ENCODE measurements at regions not wholly inside any gene's neighbourhood (a gene's known extent, or its start where the extent isn't known, plus 50 kb on each side); places are given as distances from the start of the nearest gene placed in this dataset.
"Not testable (repeated sequence)": the region's sequence is repeated elsewhere in the genome, so short reads cannot be mapped to it uniquely, and the experiment has no call there.

DNA sequence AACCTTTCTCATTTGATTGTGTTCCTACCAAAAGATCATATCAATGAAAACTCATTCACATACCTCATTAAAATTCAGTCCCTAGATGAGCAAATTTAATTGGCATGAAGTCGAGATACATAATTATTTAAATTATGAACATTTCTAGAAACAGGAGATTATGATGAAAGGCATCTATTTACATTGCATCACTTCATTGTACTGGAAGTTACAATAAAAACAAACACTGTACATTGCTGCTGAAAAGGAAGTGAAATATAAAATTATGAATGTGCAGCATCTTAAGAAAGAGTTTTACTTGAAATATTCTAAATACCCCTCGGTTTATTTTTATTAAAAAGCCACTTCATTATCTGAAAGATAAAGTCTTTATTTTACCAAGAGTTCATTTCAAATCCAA, 163.4 kb upstream of the ZNF385D start:
- H3K27ac Mint-ChIP-seq = no peak overlapping the region
- no peaks in the 10 kb centered on the region for H3K36me3 Mint-ChIP-seq (ENCODE audit: low read depth)
- no peaks in the 10 kb centered on the region for H3K27me3 Mint-ChIP-seq
- intact Hi-C loops (cut with micrococcal nuclease) = no loop called here
- no peaks in the 10 kb centered on the region for H3K4me1 Mint-ChIP-seq (ENCODE audit: low read depth)
- H3K9me3 Mint-ChIP-seq = no peaks in the 10 kb centered on the region
- H3K4me3 Mint-ChIP-seq = no peak overlapping the region

DNA sequence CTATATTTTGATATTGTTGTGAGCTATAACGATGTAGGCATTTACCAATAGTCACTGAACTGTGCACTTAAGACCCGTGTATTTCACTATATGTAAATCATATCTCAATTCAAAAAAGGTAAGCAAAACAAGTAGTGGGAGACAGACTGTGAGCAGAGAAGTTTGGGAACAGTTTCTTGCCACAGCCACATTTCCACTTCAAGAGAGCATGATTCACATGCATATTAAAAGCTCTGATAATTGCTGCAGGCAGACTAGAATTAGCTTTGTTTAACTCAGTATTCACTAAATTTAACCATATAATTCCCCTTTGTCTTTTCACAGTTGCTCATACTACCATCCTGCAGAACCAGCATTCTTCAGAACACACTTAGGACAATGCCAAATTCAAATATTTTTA, 168.4 kb upstream of the ZNF385D start:
- intact Hi-C loops (cut with micrococcal nuclease) = no loop called here
- Mint-ChIP-seq H3K36me3 (ENCODE audit: low read depth) (no peaks in the 10 kb centered on the region), H3K27me3 (no peaks in the 10 kb centered on the region), H3K4me3 (no peak overlapping the region), H3K4me1 (ENCODE audit: low read depth) (no peaks in the 10 kb centered on the region), H3K27ac (no peak overlapping the region), H3K9me3 (peaks cover 17% of the 10 kb centered on the region)

- Mint-ChIP-seq H3K27ac (no peak overlapping the region), H3K4me1 (ENCODE audit: low read depth) (no peaks in the 10 kb centered on the region), H3K4me3 (no peak overlapping the region), H3K36me3 (ENCODE audit: low read depth) (no peaks in the 10 kb centered on the region), H3K9me3 (peaks cover 17% of the 10 kb centered on the region), H3K27me3 (no peaks in the 10 kb centered on the region)
- intact Hi-C loops (cut with micrococcal nuclease) = no loop called here
Observed at GRCh38 chr3:21920421-21920861, 169.4 kb upstream of the ZNF385D start.

GRCh38 chr3:21923156-21923555, 172.1 kb upstream of the ZNF385D start:
- H3K4me3 Mint-ChIP-seq; H3K27ac Mint-ChIP-seq; H3K36me3 Mint-ChIP-seq (ENCODE audit: low read depth); H3K27me3 Mint-ChIP-seq; intact Hi-C loops (cut with micrococcal nuclease); H3K4me1 Mint-ChIP-seq (ENCODE audit: low read depth): not testable (repeated sequence)
- H3K9me3 Mint-ChIP-seq = peaks cover 36% of the 10 kb centered on the region

GRCh38 chr3:21927261-21927660, 176.3 kb upstream of the ZNF385D start:
- Mint-ChIP-seq H3K27me3 (no peaks in the 10 kb centered on the region), H3K9me3 (peaks cover 34% of the 10 kb centered on the region), H3K36me3 (ENCODE audit: low read depth) (no peaks in the 10 kb centered on the region), H3K27ac (no peak overlapping the region), H3K4me1 (ENCODE audit: low read depth) (no peaks in the 10 kb centered on the region), H3K4me3 (no peak overlapping the region)
- intact Hi-C loops (cut with micrococcal nuclease) = no loop called here

GRCh38 chr3:21934591-21934990, 183.6 kb upstream of the ZNF385D start:
- no peaks in the 10 kb centered on the region for H3K4me1 Mint-ChIP-seq (ENCODE audit: low read depth)
- H3K36me3 Mint-ChIP-seq (ENCODE audit: low read depth) = no peaks in the 10 kb centered on the region
- no peaks in the 10 kb centered on the region for H3K27me3 Mint-ChIP-seq
- no peak overlapping the region for H3K27ac Mint-ChIP-seq
- H3K4me3 Mint-ChIP-seq = no peak overlapping the region
- peaks cover 13% of the 10 kb centered on the region for H3K9me3 Mint-ChIP-seq
- intact Hi-C loops (cut with micrococcal nuclease) = no loop called here

GRCh38 chr3:21936207-21936606, 185.2 kb upstream of the ZNF385D start:
- no peaks in the 10 kb centered on the region for H3K36me3 Mint-ChIP-seq (ENCODE audit: low read depth)
- H3K4me1 Mint-ChIP-seq (ENCODE audit: low read depth) = no peaks in the 10 kb centered on the region
- peaks cover 18% of the 10 kb centered on the region for H3K9me3 Mint-ChIP-seq
- intact Hi-C loops (cut with micrococcal nuclease) = no loop called here
- no peak overlapping the region for H3K27ac Mint-ChIP-seq
- no peak overlapping the region for H3K4me3 Mint-ChIP-seq
- H3K27me3 Mint-ChIP-seq = no peaks in the 10 kb centered on the region

GRCh38 chr3:21938267-21938681, 187.3 kb upstream of the ZNF385D start:
- H3K9me3 Mint-ChIP-seq = peaks cover 18% of the 10 kb centered on the region
- intact Hi-C loops (cut with micrococcal nuclease) = no loop called here
- H3K36me3 Mint-ChIP-seq (ENCODE audit: low read depth) = no peaks in the 10 kb centered on the region
- no peak overlapping the region for H3K4me3 Mint-ChIP-seq
- H3K27ac Mint-ChIP-seq = no peak overlapping the region
- no peaks in the 10 kb centered on the region for H3K27me3 Mint-ChIP-seq
- H3K4me1 Mint-ChIP-seq (ENCODE audit: low read depth) = no peaks in the 10 kb centered on the region

DNA sequence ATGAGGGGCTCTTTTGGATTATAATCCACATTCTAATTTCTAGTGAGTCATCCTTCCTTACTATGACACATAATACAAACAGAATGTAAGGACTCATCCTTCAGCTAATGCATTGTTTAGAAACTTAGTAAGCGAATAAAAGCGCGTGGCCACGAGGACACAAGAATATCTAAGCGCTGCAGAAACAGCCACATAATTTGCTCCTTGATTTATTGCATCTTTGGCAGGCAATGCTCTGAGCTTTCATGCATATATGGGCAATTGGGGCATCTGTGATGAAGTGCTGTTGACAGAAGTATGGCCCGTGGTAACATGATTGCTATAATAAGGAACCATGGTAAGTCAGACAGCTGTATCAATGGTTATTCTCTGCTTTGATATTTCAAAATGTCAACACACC, 191.3 kb upstream of the ZNF385D start:
- intact Hi-C loops (cut with micrococcal nuclease) = no loop called here
- Mint-ChIP-seq H3K36me3 (ENCODE audit: low read depth) (no peaks in the 10 kb centered on the region), H3K9me3 (peaks cover 18% of the 10 kb centered on the region), H3K27ac (no peak overlapping the region), H3K27me3 (no peaks in the 10 kb centered on the region), H3K4me3 (no peak overlapping the region), H3K4me1 (ENCODE audit: low read depth) (no peaks in the 10 kb centered on the region)

DNA sequence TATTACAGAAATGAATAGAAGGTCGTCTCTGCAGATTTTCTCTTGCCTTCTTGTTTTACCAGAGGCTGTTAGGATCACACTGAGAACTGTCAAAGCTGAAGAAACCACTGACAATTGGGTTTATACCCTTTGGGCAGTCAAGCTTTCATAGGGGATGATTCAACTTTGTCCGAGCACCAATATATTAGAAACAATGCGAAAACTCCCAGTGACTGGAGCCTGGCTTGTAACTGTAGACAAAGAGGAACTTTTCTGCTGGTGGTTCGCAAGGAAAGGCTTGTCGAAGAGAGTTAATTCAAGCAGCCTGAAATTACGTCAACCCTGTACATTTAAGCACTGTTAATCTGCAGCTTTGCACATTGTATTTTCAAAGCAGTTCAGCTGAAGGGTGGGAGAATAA, 193.2 kb upstream of the ZNF385D start:
- no peaks in the 10 kb centered on the region for H3K27me3 Mint-ChIP-seq
- H3K27ac Mint-ChIP-seq = no peak overlapping the region
- H3K4me1 Mint-ChIP-seq (ENCODE audit: low read depth) = no peaks in the 10 kb centered on the region
- intact Hi-C loops (cut with micrococcal nuclease) = no loop called here
- H3K4me3 Mint-ChIP-seq = no peak overlapping the region
- peaks cover 8% of the 10 kb centered on the region for H3K9me3 Mint-ChIP-seq
- no peaks in the 10 kb centered on the region for H3K36me3 Mint-ChIP-seq (ENCODE audit: low read depth)

- Mint-ChIP-seq H3K4me3 (no peak overlapping the region), H3K9me3 (peaks cover 44% of the 10 kb centered on the region), H3K27me3 (no peaks in the 10 kb centered on the region), H3K4me1 (ENCODE audit: low read depth) (no peaks in the 10 kb centered on the region), H3K27ac (no peak overlapping the region), H3K36me3 (ENCODE audit: low read depth) (no peaks in the 10 kb centered on the region)
- intact Hi-C loops (cut with micrococcal nuclease) = no loop called here
Observed at GRCh38 chr3:21952856-21953255, 201.8 kb upstream of the ZNF385D start.

DNA sequence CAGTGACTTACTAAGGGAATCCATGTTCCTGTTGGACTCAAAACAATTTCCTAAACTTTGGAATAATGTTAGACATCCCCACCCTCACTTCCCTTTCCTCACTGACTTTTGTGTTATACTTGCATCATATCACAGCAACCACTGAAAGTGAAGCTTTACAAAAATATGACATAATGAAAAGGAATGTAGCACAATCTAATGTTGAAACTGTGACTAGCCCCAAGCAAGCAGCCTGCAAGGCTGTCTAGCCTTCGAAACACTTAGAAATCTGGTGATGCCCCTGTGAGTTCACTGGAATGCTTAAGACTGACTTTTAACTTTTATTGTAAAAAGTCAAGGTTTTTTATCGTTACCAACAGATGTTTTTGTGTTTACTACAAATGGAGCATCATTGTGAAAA, 203.7 kb upstream of the ZNF385D start:
- Mint-ChIP-seq H3K27me3 (no peaks in the 10 kb centered on the region), H3K27ac (no peak overlapping the region), H3K9me3 (peaks cover 46% of the 10 kb centered on the region), H3K4me1 (ENCODE audit: low read depth) (no peaks in the 10 kb centered on the region), H3K4me3 (no peak overlapping the region), H3K36me3 (ENCODE audit: low read depth) (no peaks in the 10 kb centered on the region)
- intact Hi-C loops (cut with micrococcal nuclease) = no loop called here

GRCh38 chr3:21955406-21955805, 204.4 kb upstream of the ZNF385D start:
- Mint-ChIP-seq H3K36me3 (ENCODE audit: low read depth) (no peaks in the 10 kb centered on the region), H3K4me3 (no peak overlapping the region), H3K4me1 (ENCODE audit: low read depth) (no peaks in the 10 kb centered on the region), H3K9me3 (peaks cover 41% of the 10 kb centered on the region), H3K27me3 (no peaks in the 10 kb centered on the region), H3K27ac (no peak overlapping the region)
- intact Hi-C loops (cut with micrococcal nuclease) = no loop called here

DNA sequence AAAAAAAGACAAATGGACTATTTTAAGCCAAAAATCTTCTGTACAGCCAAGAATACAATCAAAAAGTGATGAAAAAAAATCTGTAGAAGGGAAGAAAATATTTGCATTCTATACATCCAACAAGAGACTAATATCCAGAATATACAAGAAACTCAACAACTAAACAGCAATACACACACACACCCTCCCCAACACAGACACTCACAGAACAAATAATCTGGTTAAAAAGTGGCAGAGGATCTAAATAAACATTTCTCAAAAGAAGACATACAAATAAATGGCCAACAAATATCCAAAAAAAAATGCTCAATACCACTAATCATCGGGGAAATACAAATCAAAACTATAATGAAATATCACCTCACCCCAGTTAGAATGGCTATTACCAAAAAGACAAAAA, 209.0 kb upstream of the ZNF385D start:
- H3K27me3 Mint-ChIP-seq = no peaks in the 10 kb centered on the region
- no peak overlapping the region for H3K4me3 Mint-ChIP-seq
- intact Hi-C loops (cut with micrococcal nuclease) = no loop called here
- no peaks in the 10 kb centered on the region for H3K36me3 Mint-ChIP-seq (ENCODE audit: low read depth)
- H3K9me3 Mint-ChIP-seq = peaks cover 15% of the 10 kb centered on the region
- no peaks in the 10 kb centered on the region for H3K4me1 Mint-ChIP-seq (ENCODE audit: low read depth)
- no peak overlapping the region for H3K27ac Mint-ChIP-seq

DNA sequence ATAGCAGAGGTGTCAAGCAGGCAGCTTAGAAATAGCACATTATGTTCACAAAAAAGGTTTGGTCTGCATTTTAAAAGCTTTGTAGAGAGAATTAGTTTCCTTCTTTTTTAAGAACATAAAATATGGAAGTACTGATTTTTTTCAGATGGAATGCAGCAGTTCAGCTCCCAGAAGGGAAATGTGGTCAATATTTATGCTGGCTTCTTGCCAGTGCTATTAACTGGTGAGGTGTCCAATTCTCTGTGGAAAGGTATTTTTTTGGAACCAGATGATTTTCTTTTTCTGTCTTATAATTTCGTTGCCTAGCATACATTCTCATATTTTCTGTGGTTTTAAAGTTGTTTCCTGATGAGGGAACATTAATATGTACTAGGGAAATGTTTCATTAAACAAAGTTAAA, 211.4 kb upstream of the ZNF385D start:
- intact Hi-C loops (cut with micrococcal nuclease) = no loop called here
- Mint-ChIP-seq H3K9me3 (peaks cover 8% of the 10 kb centered on the region), H3K4me1 (ENCODE audit: low read depth) (no peaks in the 10 kb centered on the region), H3K4me3 (no peak overlapping the region), H3K36me3 (ENCODE audit: low read depth) (no peaks in the 10 kb centered on the region), H3K27me3 (no peaks in the 10 kb centered on the region), H3K27ac (no peak overlapping the region)
